GM10266 (cell line): ENCODE measurements at regions not wholly inside any gene's neighbourhood (a gene's known extent, or its start where the extent isn't known, plus 50 kb on each side); places are given as distances from the start of the nearest gene placed in this dataset.
"Not testable (repeated sequence)": the region's sequence is repeated elsewhere in the genome, so short reads cannot be mapped to it uniquely, and the experiment has no call there.

Experiments used
- DNase-seq: peaks from one replicate; pipeline ENCODE4 v3.0.0; 2012; ENCODE audit errors: extremely low spot score

GRCh38 chr1:206311611-206312273 lies 108.4 kb downstream of the SRGAP2 start:
- DNase-seq: not testable (repeated sequence)

GRCh38 chr1:206312274-206312665 lies 108.9 kb downstream of the SRGAP2 start:
- DNase-seq: not testable (repeated sequence)

GRCh38 chr1:206314951-206315636 lies 111.8 kb downstream of the SRGAP2 start:
- not testable (repeated sequence) for DNase-seq

DNA sequence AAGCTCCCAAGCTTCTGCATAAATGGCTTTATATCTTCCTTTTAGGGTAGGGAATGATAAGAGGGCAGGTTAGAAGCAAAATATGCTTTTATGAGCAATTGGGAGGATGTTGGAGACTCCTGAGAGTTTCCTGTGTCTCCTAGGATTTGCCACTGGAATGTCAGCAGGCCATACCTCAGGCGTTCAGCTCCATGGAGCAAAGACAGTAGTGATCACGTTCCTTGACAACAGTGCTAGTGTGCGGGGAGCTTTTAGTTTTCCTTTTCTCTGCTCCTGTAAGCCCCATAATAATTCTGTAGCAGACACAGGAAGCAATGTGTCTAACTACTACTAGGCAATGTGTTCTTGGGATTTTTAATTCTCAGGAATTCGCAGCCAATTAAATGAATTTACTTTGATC lies 113.6 kb downstream of the SRGAP2 start:
- not testable (repeated sequence) for DNase-seq

DNA sequence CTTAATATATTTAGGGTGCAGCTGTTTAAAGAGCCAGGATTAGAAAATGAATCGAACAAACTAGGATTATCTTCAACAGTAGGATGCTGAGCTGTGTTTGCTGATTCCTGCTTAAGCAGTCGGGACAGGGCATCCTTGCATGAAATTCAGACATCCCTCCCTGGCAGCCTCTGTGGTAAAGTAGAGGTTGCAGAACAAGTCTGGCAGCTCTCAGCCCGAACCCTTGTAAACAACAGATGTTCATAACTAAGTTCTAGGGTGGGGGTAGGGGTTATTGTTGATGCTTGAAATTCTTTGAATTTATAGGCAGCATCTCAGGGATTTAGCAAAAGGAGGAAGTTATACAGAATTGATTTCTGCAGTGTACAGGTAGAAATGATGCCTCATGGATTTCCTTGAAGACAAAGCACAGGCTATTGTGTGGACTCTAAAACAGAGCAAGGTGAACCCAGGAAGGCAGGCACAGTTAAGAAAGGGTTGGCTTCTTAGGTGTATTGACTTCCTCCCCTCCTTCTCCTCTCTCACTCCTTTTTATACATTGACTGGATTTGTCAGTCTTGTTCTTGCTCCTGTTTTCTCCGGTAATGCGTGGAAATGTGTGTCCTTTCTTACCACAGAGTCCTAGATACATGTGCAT lies 114.7 kb downstream of the SRGAP2 start:
- not testable (repeated sequence) for DNase-seq

DNA sequence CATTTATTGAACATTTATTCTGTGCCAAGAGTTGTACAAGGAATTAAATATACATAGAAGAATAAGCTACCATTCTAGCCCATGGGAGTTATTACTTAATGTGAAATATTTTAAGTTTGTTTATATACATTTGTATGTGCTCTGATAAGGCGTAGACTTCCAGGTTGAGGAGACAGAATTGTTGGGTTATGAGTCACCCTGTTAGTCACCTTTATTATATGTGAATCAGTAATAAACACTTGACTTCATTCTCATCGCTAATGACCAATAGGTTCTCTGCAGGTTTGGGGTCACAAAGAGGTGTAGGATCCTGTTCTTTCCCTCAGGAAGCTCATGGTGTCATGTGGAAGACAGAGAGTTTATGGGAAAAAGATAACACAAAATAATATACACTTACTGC lies 116.9 kb downstream of the SRGAP2 start:
- not testable (repeated sequence) for DNase-seq

GRCh38 chr1:206326159-206326939 lies 123.0 kb downstream of the SRGAP2 start:
- DNase-seq: not testable (repeated sequence)

DNA sequence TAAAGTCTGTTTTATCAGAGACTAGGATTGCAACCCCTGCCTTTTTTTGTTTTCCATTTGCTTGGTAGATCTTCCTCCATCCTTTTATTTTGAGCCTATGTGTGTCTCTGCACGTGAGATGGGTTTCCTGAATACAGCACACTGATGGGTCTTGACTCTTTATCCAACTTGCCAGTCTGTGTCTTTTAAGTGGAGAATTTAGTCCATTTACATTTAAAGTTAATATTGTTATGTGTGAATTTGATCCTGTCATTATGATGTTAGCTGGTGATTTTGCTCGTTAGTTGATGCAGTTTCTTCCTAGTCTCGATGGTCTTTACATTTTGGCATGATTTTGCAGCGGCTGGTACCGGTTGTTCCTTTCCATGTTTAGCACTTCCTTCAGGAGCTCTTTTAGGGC lies 128.3 kb downstream of the SRGAP2 start:
- DNase-seq: not testable (repeated sequence)

- DNase-seq: not testable (repeated sequence)
Observed at GRCh38 chr1:206333316-206333715, 130.0 kb downstream of the SRGAP2 start.

DNA sequence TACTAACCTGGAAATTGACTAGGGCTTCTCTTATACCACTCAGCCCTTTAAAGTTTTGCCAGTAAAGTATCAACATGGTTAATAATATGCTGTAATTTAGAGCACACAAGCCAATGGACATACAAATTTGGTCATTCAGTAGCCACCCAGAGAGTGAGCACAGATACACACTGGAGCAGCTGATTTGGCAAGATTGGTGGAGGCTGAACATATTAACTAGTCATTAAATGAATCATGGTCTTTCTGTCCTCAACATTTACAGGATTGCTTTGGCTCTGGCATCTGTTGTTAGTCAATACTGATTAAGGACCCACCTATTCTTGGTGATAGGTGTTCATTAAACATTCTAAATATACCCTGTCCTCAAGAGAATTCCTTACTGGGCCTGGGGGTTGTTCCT lies 130.6 kb downstream of the SRGAP2 start:
- DNase-seq: not testable (repeated sequence)

GRCh38 chr1:206334481-206334880 lies 131.1 kb downstream of the SRGAP2 start:
- DNase-seq: not testable (repeated sequence)

DNA sequence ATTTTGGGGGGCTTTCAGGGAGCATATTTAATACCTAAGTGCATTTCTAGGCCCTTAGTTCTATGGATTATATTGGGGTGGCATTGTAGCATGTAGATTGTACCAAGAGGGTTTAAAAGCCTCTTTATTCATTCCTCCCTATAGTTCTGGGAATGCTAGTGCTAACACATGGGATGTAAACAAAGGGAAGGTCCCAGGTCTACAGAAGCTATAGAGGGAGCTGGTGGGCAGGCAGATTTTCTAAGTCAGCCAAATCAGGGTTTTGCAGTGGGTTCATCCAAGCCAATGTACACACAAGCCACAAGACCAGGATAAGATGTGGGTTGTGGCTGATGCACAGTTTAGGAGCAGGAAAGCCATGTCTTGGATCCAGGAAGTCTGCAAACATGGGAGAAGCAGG lies 131.8 kb downstream of the SRGAP2 start:
- not testable (repeated sequence) for DNase-seq

DNA sequence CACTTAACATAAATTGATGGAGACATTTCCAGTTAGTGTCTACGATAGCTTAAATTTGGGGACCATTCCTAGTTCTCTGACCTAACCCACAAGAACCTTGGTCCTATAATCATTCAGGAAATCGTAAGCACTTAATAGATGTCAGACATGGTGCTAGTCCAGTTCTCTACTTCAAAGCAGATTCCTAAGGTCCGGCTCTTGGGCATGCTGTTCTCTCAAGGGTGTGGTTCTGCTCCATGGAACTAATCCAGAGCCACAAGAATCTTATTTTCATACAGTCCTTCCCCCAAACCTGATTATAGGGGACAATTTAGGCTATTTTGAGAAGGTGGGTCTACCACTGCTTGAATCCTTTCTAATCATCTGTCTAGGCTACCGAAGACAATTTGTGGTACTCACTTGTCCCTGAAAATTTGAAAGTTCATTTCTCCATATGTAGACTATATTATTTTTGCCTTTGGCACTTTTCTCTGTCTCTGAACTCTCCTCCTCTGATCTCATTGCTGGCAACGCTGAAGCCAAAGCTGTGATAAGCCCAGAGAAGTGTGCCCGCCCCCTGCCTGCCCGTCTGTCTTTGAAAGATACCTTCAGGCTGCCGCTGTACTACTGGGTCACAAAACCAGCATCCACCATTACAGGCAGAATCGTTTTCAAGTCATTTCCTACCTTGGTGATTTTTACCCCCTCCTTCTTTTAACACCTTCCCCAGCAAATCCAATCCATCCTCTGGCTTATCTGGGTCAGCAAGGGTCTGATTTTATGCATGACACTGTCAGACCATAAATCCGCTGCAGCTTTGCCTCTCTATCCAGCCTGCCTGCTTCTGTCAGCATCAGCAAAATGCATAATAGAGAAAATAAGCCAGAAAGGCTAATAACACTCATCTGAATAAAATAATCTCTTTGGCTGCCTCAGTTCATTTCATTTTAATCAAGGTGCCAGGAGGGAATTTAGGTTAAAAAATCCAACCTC lies 132.8 kb downstream of the SRGAP2 start:
- DNase-seq: not testable (repeated sequence)

GRCh38 chr1:206337024-206337423 lies 133.3 kb upstream of the IKBKE start:
- not testable (repeated sequence) for DNase-seq

DNA sequence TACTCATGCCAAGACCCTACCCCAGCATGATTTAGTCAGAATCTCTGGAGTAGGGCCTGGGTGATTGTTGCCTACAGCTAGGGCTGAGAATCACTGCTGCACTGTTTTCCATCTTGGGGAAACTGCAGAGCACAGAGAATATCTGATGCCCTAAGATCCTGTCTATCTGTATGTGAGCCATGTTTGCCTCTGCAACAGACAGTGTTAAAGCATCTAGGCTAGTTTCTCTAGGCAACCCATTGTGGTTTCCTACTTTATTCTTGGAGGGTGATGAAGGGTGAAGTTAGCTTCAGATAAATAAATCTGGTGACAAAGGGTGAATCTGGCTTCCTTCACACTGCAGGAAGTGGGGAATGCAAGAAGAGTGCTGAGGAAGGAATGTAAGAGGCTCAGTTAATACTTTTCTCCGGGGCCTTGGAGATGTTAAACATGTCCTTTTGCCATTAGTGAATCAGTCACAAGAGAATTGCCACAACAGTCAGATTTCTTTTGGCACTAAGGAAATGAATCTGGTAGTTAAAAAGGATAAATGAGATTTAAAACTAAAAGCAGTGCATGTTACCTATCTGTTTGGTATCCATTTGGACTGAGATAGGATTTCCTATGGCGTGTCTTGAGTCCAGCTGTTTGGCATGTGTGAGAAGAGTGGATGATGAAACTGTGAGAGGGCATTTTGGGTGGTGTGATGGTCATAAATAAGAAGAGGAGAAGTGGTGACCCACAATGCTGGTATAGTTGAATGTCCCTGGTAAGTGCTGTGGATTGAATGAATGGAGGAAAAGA lies 119.6 kb upstream of the IKBKE start:
- not testable (repeated sequence) for DNase-seq

- DNase-seq: not testable (repeated sequence)
Observed at GRCh38 chr1:206351276-206352052, 118.8 kb upstream of the IKBKE start.

DNA sequence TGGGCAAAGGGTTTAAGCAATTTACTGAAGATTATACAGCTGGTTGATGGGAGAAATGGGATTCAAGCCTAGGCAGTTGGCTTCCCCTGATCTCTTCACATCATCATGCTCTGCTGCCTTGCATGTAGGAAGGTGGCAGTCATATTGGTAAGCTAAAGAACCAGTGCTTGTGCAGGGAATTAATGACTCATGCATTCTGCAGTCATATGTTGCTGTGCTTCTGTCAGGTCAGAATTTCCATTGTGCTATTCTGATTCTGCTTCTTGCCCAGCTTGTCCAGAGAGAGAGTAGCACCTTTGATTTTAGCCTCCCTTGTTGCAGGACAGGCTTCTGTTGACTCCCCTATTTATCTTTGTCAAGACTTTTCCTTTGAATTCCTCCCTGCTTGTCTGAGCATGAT lies 114.0 kb upstream of the IKBKE start:
- DNase-seq: not testable (repeated sequence)

DNA sequence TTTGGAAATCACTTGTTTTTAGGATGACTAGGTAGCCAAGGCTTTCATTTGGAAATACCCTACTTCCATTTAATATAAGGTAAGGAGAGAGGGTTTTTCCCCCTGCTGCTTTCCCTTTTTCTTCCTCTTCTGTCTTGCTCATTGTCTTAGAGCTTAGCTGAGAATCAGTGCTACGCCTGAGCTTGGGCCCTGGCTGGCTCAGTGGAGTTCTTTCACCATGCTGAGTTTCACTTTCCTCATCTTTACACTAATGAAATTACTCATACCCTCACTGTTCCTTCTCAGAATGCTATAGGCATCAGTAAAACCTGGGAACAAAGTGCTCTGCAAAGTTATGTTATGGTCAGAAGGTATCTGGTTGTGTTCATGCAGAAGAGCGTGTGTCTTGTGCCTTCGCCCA lies 112.3 kb upstream of the IKBKE start:
- not testable (repeated sequence) for DNase-seq

GRCh38 chr1:206358771-206359170 lies 111.5 kb upstream of the IKBKE start:
- not testable (repeated sequence) for DNase-seq
